H1 (cell line): ENCODE measurements at regions not wholly inside any gene's neighbourhood (a gene's known extent, or its start where the extent isn't known, plus 50 kb on each side); places are given as distances from the start of the nearest gene placed in this dataset.

Experiments used
- CTCF ChIA-PET: fragments of 300-600 bp; sonication (Branson Sonifier 250); formaldehyde crosslinking; loops from one replicate; lab custom pipeline; 2021; ENCODE audit not compliant: partially characterized antibody; lab: Charles Lee
- POLR2A ChIA-PET: fragments of 300-600 bp; sonication (Branson Sonifier 250); formaldehyde crosslinking; loops from one replicate; lab custom pipeline; 2021; ENCODE audit warnings: inconsistent platforms; ENCODE audit not compliant: partially characterized antibody; lab: Charles Lee
- DNase-seq, 2 experiments: peaks; one replicate each; pipeline versions ENCODE4 v3.0.0 to v3.0.0-alpha.2; 2010 to 2022; ENCODE audit warnings: low spot score in 2 of 2, low read depth in 1 of 2, mixed read lengths in 1 of 2
- FAIRE-seq: peaks from 2 replicates; lab custom pipeline; 2011; peaks lifted over from hg19 to GRCh38; lab: Jason Lieb, UNC
- H2AFZ ChIP-seq: 2 replicates; pipeline ENCODE4 v1.8.1; 2012; ENCODE audit warnings: low read length, inconsistent platforms
- H2AK5ac ChIP-seq: 2 replicates; pipeline ENCODE4 v1.6.1; 2013; ENCODE audit warnings: low read depth, low read length
- H2BK120ac ChIP-seq: replicated peaks from 2 replicates; pipeline ENCODE3; 2013; ENCODE audit warnings: low read depth, low read length, inconsistent platforms
- H2BK12ac ChIP-seq: 2 replicates; pipeline ENCODE4 v1.6.1; 2013; ENCODE audit warnings: low read depth, low read length
- H2BK15ac ChIP-seq: 2 replicates; pipeline ENCODE4 v1.6.1; 2013; ENCODE audit warnings: low read length
- H2BK20ac ChIP-seq: 2 replicates; pipeline ENCODE4 v1.6.1; 2013; ENCODE audit warnings: low read length
- H2BK5ac ChIP-seq: 2 replicates; pipeline ENCODE4 v1.6.1; 2013; ENCODE audit warnings: low read depth, low read length
- H3K14ac ChIP-seq: 2 replicates; pipeline ENCODE4 v1.6.1; 2013; ENCODE audit warnings: inconsistent platforms; ENCODE audit not compliant: insufficient read length
- H3K18ac ChIP-seq: 2 replicates; pipeline ENCODE4 v1.6.1; 2013; ENCODE audit warnings: low read length; ENCODE audit errors: extremely low read depth
- H3K23ac ChIP-seq: 2 replicates; pipeline ENCODE4 v1.6.1; 2013; ENCODE audit warnings: inconsistent platforms; ENCODE audit not compliant: insufficient read length
- H3K23me2 ChIP-seq: 2 replicates; pipeline ENCODE4 v1.6.1; 2013; ENCODE audit warnings: low read depth, low read length
- H3K27ac ChIP-seq: 2 replicates; pipeline ENCODE4 v1.6.1; 2011; ENCODE audit warnings: low read depth, low read length, inconsistent platforms
- H3K27me3 ChIP-seq, 4 experiments: replicated peaks in 1 of 4; 1 replicate in 1 of 4; 2 replicates in 3 of 4; pipeline versions ENCODE4 v1.6.1 to v1.8.1; 2011 to 2013; ENCODE audit warnings: low read length in 3 of 4, mild to moderate bottlenecking in 3 of 4, inconsistent platforms in 2 of 4, mixed read lengths in 2 of 4, moderate library complexity in 1 of 4; ENCODE audit not compliant: control insufficient read depth in 3 of 4, insufficient read depth in 3 of 4; ENCODE audit errors: extremely low read depth in 1 of 4
- H3K36me3 ChIP-seq, 4 experiments: 2 replicates each; pipeline versions ENCODE4 v1.6.1 to v1.8.1; 2011 to 2013; ENCODE audit warnings: mild to moderate bottlenecking in 4 of 4, low read length in 3 of 4, moderate library complexity in 2 of 4, control low read depth in 1 of 4, inconsistent platforms in 1 of 4; ENCODE audit not compliant: insufficient read depth in 4 of 4, control insufficient read depth in 2 of 4
- H3K4ac ChIP-seq: replicated peaks from 2 replicates; pipeline ENCODE3; 2013; ENCODE audit warnings: low read length, low read depth, mixed read lengths, inconsistent platforms; ENCODE audit not compliant: insufficient read length
- H3K4me1 ChIP-seq, 4 experiments: replicated peaks in 1 of 4; 1 replicate in 1 of 4; 2 replicates in 3 of 4; pipeline versions ENCODE4 v1.6.1 to v1.8.1; 2011 to 2013; ENCODE audit warnings: low read length in 3 of 4, inconsistent platforms in 2 of 4, mixed read lengths in 1 of 4; ENCODE audit not compliant: insufficient read depth in 4 of 4, control insufficient read depth in 3 of 4
- H3K4me2 ChIP-seq, 2 experiments: 2 replicates each; pipeline versions ENCODE4 v1.6.1 to v1.8.1; 2011 to 2013; ENCODE audit warnings: low read depth in 2 of 2, low read length in 2 of 2, control low read depth in 1 of 2, inconsistent platforms in 1 of 2, mild to moderate bottlenecking in 1 of 2; ENCODE audit not compliant: insufficient read depth in 1 of 2
- H3K4me3 ChIP-seq, 4 experiments: fragments of 200-600, 300-600 bp in 1 of 4; sonication (generic), shearing (Covaris generic), sonication (Bioruptor Twin) in 1 of 4; 2 replicates each; pipeline versions ENCODE4 v1.5.1 to v1.8.1; 2011 to 2016; ENCODE audit warnings: low read length in 4 of 4, low read depth in 3 of 4, control low read depth in 2 of 4, inconsistent platforms in 2 of 4, mild to moderate bottlenecking in 2 of 4, mixed read lengths in 1 of 4, moderate library complexity in 1 of 4; ENCODE audit not compliant: insufficient read depth in 2 of 4; ENCODE audit errors: extremely low read depth in 1 of 4
- H3K56ac ChIP-seq: replicated peaks from 2 replicates; pipeline ENCODE3; 2013; ENCODE audit warnings: low read depth, mild to moderate bottlenecking, mixed read lengths, low read length, inconsistent platforms; ENCODE audit not compliant: insufficient read length
- H3K79me1 ChIP-seq: 2 replicates; pipeline ENCODE4 v1.6.1; 2013; ENCODE audit warnings: low read depth, low read length, control low read depth
- H3K79me2 ChIP-seq, 2 experiments: 2 replicates each; pipeline versions ENCODE4 v1.6.1 to v1.8.1; 2012 to 2013; ENCODE audit warnings: low read length in 2 of 2, mild to moderate bottlenecking in 2 of 2, inconsistent platforms in 1 of 2; ENCODE audit not compliant: insufficient read depth in 2 of 2, control insufficient read depth in 1 of 2
- H3K9ac ChIP-seq, 4 experiments: replicated peaks in 1 of 4; 1 replicate in 1 of 4; 2 replicates in 3 of 4; pipeline versions ENCODE4 v1.6.1 to v1.8.1; 2011 to 2013; ENCODE audit warnings: low read depth in 3 of 4, low read length in 3 of 4, control low read depth in 2 of 4, mild to moderate bottlenecking in 2 of 4, moderate library complexity in 2 of 4, inconsistent platforms in 1 of 4; ENCODE audit errors: extremely low read depth in 1 of 4
- H3K9me3 ChIP-seq, 2 experiments: 2 replicates each; pipeline versions ENCODE4 v1.6.1 to v1.8.1; 2012 to 2013; ENCODE audit warnings: mild to moderate bottlenecking in 2 of 2, moderate library complexity in 2 of 2, control low read depth in 1 of 2, inconsistent platforms in 1 of 2, low read depth in 1 of 2, low read length in 1 of 2, mixed read lengths in 1 of 2; ENCODE audit not compliant: insufficient read depth in 2 of 2
- H4K20me1 ChIP-seq, 2 experiments: replicated peaks in 1 of 2; 2 replicates each; pipeline versions ENCODE3 to v1.8.1; 2011 to 2013; ENCODE audit warnings: inconsistent platforms in 2 of 2, low read length in 2 of 2, mild to moderate bottlenecking in 1 of 2; ENCODE audit not compliant: insufficient read depth in 2 of 2, control insufficient read depth in 1 of 2
- H4K5ac ChIP-seq: 2 replicates; pipeline ENCODE4 v1.6.1; 2013; ENCODE audit warnings: low read length, low read depth, mixed read lengths, inconsistent platforms; ENCODE audit not compliant: insufficient read length
- H4K8ac ChIP-seq: 2 replicates; pipeline ENCODE4 v1.8.0; 2013; ENCODE audit warnings: mild to moderate bottlenecking, moderate library complexity, low read length, inconsistent platforms; ENCODE audit not compliant: insufficient read depth; ENCODE audit errors: extremely low read depth
- H4K91ac ChIP-seq: replicated peaks from 2 replicates; pipeline ENCODE3; 2013; ENCODE audit warnings: low read length, mixed read lengths, inconsistent platforms; ENCODE audit not compliant: insufficient read length
- CBX5 ChIP-seq: fragments of 300-800, 300-1000 bp; sonication (generic); IDR thresholded peaks from 2 replicates; pipeline ENCODE4 v1.7.1; 2016; ENCODE audit warnings: antibody characterized with exemption, low read length, low read depth
- NANOG ChIP-seq: IDR thresholded peaks from 2 replicates; pipeline ENCODE4 v1.6.1; 2011; ENCODE audit warnings: low read length, low read depth, mild to moderate bottlenecking, inconsistent platforms; ENCODE audit not compliant: insufficient read depth, poor library complexity, severe bottlenecking
- RXRA ChIP-seq: IDR thresholded peaks from 2 replicates; pipeline ENCODE4 v1.6.1; 2011; ENCODE audit warnings: low read depth, mild to moderate bottlenecking, low read length, moderate library complexity; ENCODE audit not compliant: insufficient read depth
- SIX5 ChIP-seq: IDR thresholded peaks from 2 replicates; pipeline ENCODE4 v1.6.1; 2011; ENCODE audit warnings: mild to moderate bottlenecking, low read depth, low read length
- SUZ12 ChIP-seq: fragments of 200-600 bp; sonication (generic); IDR thresholded peaks from 2 replicates; pipeline ENCODE4 v1.6.1; 2012; ENCODE audit warnings: mild to moderate bottlenecking, inconsistent platforms, low read length, moderate library complexity, mixed read lengths
- TAF7 ChIP-seq: optimal IDR thresholded peaks from 2 replicates; pipeline ENCODE3; 2011; ENCODE audit warnings: low read depth, mild to moderate bottlenecking, inconsistent platforms, low read length, moderate library complexity, borderline replicate concordance
- WGBS, 2 experiments: shearing (Covaris generic) in 1 of 2; methylation state at CpG; one replicate each; pipeline versions ENCODE4 v1.1.6 to v1.1.7; 2013 to 2015; ENCODE audit warnings: low lambda C conversion rate in 2 of 2, mixed read lengths in 2 of 2, inconsistent platforms in 1 of 2, low coverage in 1 of 2, missing lambda C conversion rate in 1 of 2; ENCODE audit not compliant: insufficient replicate concordance in 2 of 2, insufficient coverage in 1 of 2, insufficient read length in 1 of 2; ENCODE audit errors: extremely low coverage in 1 of 2, missing lambda C conversion rate in 1 of 2; 5-methylcytosine and 5-hydroxymethylcytosine counted together

DNA sequence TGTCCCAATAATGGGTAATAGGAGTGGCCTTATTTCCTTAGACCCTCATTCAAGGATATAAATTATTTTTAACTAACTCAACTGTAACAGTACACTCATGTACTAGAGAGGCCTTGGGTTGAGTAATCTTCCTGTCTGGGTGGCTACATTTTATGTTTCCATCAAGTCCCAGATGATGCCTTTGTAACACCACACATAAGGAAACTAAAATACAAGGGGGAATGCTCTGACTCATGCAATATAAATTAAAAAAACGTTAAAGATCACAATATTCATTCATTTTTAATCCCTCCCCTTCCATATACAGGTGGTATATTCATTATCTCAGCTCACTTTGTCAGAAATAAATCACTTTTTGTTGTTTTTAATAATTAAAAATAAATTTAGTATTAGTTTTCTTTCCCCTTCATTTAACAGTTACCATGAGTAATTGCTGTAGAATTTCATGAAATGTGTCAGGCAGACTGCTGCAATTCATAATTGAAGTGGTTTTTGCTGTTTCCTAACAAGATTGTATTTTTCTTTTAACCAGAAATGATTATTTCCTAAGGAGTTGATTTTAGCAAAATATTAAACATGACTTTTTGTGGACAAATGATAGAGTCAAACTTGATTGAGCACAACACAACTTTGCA is 1403.6 kb downstream of the SUCLG1 start:
- H3K27me3 ChIP-seq, result no peaks in the 10 kb centered on the region
- DNase-seq, result no peak
- 75% methylated on average over 1 of the region's 1 CpG; no CpG with 5 or more reads in 1 of the 2 experiments for WGBS, 2 experiments
- H3K18ac ChIP-seq, result no peak overlapping the region
- H3K56ac ChIP-seq, result no peak overlapping the region
- ChIA-PET POLR2A (no interaction called here), CTCF (no interaction called here)
- H2AK5ac ChIP-seq, result no peak overlapping the region
- H2BK5ac ChIP-seq, result no peak overlapping the region
- no peak overlapping the region for H2BK15ac ChIP-seq
- no peak overlapping the region for H2BK12ac ChIP-seq
- H4K8ac ChIP-seq, result no peak overlapping the region
- no peak overlapping the region for H3K23ac ChIP-seq
- no peak overlapping the region for H2BK20ac ChIP-seq
- H3K79me2 ChIP-seq, result no peaks in the 10 kb centered on the region
- no peak for TF ChIP-seq NANOG
- no peak for TF ChIP-seq SIX5
- no peak for TF ChIP-seq CBX5
- no peak for TF ChIP-seq TAF7
- TF ChIP-seq SUZ12, result no peak
- TF ChIP-seq RXRA, result no peak
- TF ChIP-seq, all 59 proteins: peak for 0
- Histone ChIP-seq H3K4ac (no peak overlapping the region), H4K20me1 (no peaks in the 10 kb centered on the region), H3K4me3 (no peak overlapping the region), H3K9ac (no peak overlapping the region), H3K4me2 (no peak overlapping the region), H3K36me3 (no peaks in the 10 kb centered on the region), H4K91ac (no peak overlapping the region), H2BK120ac (no peak overlapping the region), H3K9me3 (peaks cover 5 to 8% of the 10 kb centered on the region in 2 experiments; a peak in 2 of 4 replicates), H3K27ac (no peak overlapping the region), H3K14ac (no peak overlapping the region), H3K79me1 (no peaks in the 10 kb centered on the region), H2AFZ (no peak overlapping the region), H4K5ac (no peak overlapping the region), H3K4me1 (no peaks in the 10 kb centered on the region), H3K23me2 (no peaks in the 10 kb centered on the region)
- FAIRE-seq, result no peak
